A204.1 (cell line): ENCODE measurements at regions not wholly inside any gene's neighbourhood (a gene's known extent, or its start where the extent isn't known, plus 50 kb on each side); places are given as distances from the start of the nearest gene placed in this dataset.
A peak's percentile ranks its signal among the peaks of the same experiment; 100 is the strongest.
"Not testable (repeated sequence)": the region's sequence is repeated elsewhere in the genome, so short reads cannot be mapped to it uniquely, and the experiment has no call there.

Source experiments
- FAIRE-seq: peaks from 2 replicates; lab custom pipeline; 2012; peaks lifted over from hg19 to GRCh38; lab: Jason Lieb, UNC

GRCh38 chr2:193841384-193842150 lies 1646.8 kb upstream of the TMEFF2 start:
- no peak for FAIRE-seq

GRCh38 chr2:193837111-193837738 lies 1642.5 kb upstream of the TMEFF2 start:
- no peak for FAIRE-seq

GRCh38 chr2:193836424-193837006 lies 1641.8 kb upstream of the TMEFF2 start:
- not testable (repeated sequence) for FAIRE-seq

- not testable (repeated sequence) for FAIRE-seq
These were observed 1639.2 kb upstream of the TMEFF2 start for GRCh38 chr2:193833895-193834294.

- FAIRE-seq = no peak
These were observed 1629.7 kb upstream of the TMEFF2 start for GRCh38 chr2:193824474-193824873.

GRCh38 chr2:193818801-193819499 lies 1624.2 kb upstream of the TMEFF2 start:
- FAIRE-seq = no peak

- FAIRE-seq = no peak
These were observed 1621.3 kb upstream of the TMEFF2 start for GRCh38 chr2:193816008-193816407.

GRCh38 chr2:193810533-193810932 lies 1615.8 kb upstream of the TMEFF2 start:
- no peak for FAIRE-seq

- no peak for FAIRE-seq
These were observed 1614.1 kb upstream of the TMEFF2 start for GRCh38 chr2:193808877-193809276.

GRCh38 chr2:193806088-193806774 lies 1611.5 kb upstream of the TMEFF2 start:
- FAIRE-seq = no peak

GRCh38 chr2:193796847-193797246 lies 1602.1 kb upstream of the TMEFF2 start:
- no peak for FAIRE-seq

- no peak for FAIRE-seq
These were observed 1599.2 kb upstream of the TMEFF2 start for GRCh38 chr2:193793914-193794313.

GRCh38 chr2:193783681-193784080 lies 1588.9 kb upstream of the TMEFF2 start:
- no peak for FAIRE-seq

- FAIRE-seq = peak; percentile 84
These were observed 1583.6 kb upstream of the TMEFF2 start for GRCh38 chr2:193778293-193778692.

- no peak for FAIRE-seq
These were observed 1582.3 kb upstream of the TMEFF2 start for GRCh38 chr2:193776988-193777387.

GRCh38 chr2:193774166-193774565 lies 1579.4 kb upstream of the TMEFF2 start:
- no peak for FAIRE-seq

GRCh38 chr2:193751299-193751698 lies 1556.6 kb upstream of the TMEFF2 start:
- no peak for FAIRE-seq

GRCh38 chr2:193749485-193749884 lies 1554.8 kb upstream of the TMEFF2 start:
- FAIRE-seq = no peak

GRCh38 chr2:193743089-193743488 lies 1548.4 kb upstream of the TMEFF2 start:
- FAIRE-seq = no peak

- no peak for FAIRE-seq
These were observed 1544.2 kb upstream of the TMEFF2 start for GRCh38 chr2:193738892-193739291.

GRCh38 chr2:193712912-193713311 lies 1518.2 kb upstream of the TMEFF2 start:
- FAIRE-seq = no peak

GRCh38 chr2:193703411-193703810 lies 1508.7 kb upstream of the TMEFF2 start:
- no peak for FAIRE-seq
